Fibroblast of mammary gland (primary cell): ENCODE measurements at regions not wholly inside any gene's neighbourhood (a gene's known extent, or its start where the extent isn't known, plus 50 kb on each side); places are given as distances from the start of the nearest gene placed in this dataset.

Experiments
- DNase-seq: peaks from one replicate; pipeline ENCODE4 v3.0.0-alpha.2; 2010; ENCODE audit warnings: low read depth
- H3K4me3 ChIP-seq: 2 replicates; pipeline ENCODE4 v1.5.1; 2011; ENCODE audit warnings: low read depth, mild to moderate bottlenecking, low read length, moderate library complexity; ENCODE audit not compliant: control insufficient read depth
- TF ChIP-seq, protein P1 (sequence below): conservative IDR thresholded peaks from 2 replicates; pipeline ENCODE4 v1.5.1; 2011; ENCODE audit warnings: low read depth, low read length, inconsistent platforms; ENCODE audit not compliant: control insufficient read depth, insufficient read depth

DNA sequence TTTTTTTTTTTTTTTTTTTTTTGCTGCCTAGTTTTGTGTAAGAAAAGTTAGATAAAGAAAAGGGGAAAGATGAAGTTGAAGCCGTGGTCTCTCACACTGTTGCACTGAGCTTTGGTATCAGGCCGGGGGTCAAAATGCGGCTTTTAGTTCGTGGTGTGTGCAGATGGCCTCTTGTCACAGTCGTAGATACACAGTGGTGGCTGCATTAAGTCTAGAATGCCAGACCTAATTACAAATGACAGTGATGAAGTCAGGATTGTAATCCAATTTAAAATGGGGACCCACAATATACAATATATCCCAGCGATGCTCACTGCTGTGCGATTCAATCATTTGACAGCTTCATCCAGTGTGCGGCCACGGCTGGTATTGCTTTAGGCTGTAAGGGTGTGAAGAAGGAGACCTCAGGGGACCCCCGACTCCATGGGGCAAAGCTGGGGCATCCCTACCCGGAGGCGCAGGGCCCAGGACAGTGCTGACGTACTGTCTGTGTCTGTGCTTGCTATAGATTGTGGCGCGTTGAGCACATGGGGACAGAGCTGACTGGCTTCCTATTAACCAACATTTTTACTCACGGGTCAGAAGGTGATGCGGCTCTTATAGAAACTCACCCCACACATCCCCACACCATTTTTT lies 210.0 kb upstream of the SOX4 start:
- no peak for DNase-seq
- TF ChIP-seq, protein P1, sequence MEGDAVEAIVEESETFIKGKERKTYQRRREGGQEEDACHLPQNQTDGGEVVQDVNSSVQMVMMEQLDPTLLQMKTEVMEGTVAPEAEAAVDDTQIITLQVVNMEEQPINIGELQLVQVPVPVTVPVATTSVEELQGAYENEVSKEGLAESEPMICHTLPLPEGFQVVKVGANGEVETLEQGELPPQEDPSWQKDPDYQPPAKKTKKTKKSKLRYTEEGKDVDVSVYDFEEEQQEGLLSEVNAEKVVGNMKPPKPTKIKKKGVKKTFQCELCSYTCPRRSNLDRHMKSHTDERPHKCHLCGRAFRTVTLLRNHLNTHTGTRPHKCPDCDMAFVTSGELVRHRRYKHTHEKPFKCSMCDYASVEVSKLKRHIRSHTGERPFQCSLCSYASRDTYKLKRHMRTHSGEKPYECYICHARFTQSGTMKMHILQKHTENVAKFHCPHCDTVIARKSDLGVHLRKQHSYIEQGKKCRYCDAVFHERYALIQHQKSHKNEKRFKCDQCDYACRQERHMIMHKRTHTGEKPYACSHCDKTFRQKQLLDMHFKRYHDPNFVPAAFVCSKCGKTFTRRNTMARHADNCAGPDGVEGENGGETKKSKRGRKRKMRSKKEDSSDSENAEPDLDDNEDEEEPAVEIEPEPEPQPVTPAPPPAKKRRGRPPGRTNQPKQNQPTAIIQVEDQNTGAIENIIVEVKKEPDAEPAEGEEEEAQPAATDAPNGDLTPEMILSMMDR = no peak
- H3K4me3 ChIP-seq = no peak overlapping the region

GRCh38 chr6:21384216-21384615 lies 209.3 kb upstream of the SOX4 start:
- TF ChIP-seq, protein P1 = no peak
- no peak overlapping the region for H3K4me3 ChIP-seq
- DNase-seq = no peak

DNA sequence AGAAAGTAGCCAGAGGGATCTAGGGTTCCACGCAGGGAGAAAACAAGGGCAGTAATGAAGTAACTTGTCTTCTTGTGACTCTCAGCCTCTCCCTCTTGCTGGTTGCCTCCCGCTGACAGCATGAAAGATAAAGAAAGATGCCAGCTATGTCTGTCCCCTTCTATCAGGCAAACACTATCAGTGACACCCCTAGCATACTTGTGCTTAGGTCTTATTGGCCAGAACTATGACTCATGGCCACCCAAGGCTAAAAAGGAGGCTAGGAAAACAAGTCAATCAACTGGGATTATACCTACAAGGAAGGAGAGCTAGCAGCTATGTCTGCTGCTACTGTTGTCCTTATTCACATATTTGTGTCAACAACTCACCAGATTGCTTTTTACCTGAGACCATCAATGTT lies 206.8 kb upstream of the SOX4 start:
- TF ChIP-seq, protein P1 = no peak
- DNase-seq = no peak
- no peak overlapping the region for H3K4me3 ChIP-seq

DNA sequence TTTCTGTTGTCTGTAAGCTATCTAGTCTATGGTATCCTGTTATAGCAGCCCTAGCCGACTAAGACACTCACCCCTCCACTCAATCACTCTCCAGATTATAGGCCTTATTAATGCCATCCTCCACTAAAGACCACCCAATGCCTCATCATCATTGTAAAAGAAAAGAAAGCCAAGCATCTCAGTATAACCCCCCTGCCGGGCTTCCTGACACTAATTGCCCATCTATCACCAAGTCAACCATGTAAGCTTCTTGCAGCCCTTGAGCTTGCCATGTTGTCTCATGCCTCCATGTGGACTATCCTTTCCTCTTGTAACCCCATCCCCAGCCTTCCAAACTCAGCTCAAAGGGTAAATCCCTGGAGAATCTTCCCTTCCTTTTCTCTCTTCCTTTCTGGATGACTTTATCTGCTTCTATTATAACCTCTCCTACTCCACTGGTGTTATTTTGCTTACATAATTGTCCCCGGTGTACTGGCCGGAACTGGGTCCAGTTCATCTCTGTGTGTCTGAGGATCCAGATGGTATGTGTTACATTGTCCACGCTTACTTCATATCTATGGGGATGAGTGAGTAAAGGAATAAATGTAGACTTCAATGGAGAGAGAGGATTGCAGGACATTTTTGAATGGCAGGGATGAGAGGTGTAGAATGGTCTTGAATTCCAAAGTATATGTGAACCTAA lies 202.9 kb upstream of the SOX4 start:
- no peak for DNase-seq
- TF ChIP-seq, protein P1 = no peak
- H3K4me3 ChIP-seq = no peak overlapping the region

- TF ChIP-seq, protein P1 = no peak
- no peak overlapping the region for H3K4me3 ChIP-seq
- no peak for DNase-seq
Measured at GRCh38 chr6:21392177-21392576, 201.4 kb upstream of the SOX4 start.

GRCh38 chr6:21393441-21394165 lies 199.9 kb upstream of the SOX4 start:
- TF ChIP-seq, protein P1 = no peak
- DNase-seq = no peak
- no peak overlapping the region for H3K4me3 ChIP-seq
